HL-60 (cell line): ENCODE measurements at regions not wholly inside any gene's neighbourhood (a gene's known extent, or its start where the extent isn't known, plus 50 kb on each side); places are given as distances from the start of the nearest gene placed in this dataset.

ENCODE experiments used
- GABPA ChIP-seq: IDR thresholded peaks from 2 replicates; pipeline ENCODE4 v1.6.1; 2012; ENCODE audit warnings: low read depth
- POLR2AphosphoS5 ChIP-seq: IDR thresholded peaks from 2 replicates; pipeline ENCODE4 v1.6.1; 2012; ENCODE audit warnings: low read depth
- SPI1 ChIP-seq: IDR thresholded peaks from 2 replicates; pipeline ENCODE4 v1.6.1; 2012; ENCODE audit warnings: low read depth, mild to moderate bottlenecking, borderline replicate concordance
- TF ChIP-seq, protein P1 (sequence below): IDR thresholded peaks from one replicate; pipeline ENCODE4 v1.5.1; 2011; ENCODE audit warnings: low read length, control low read depth, inconsistent platforms; ENCODE audit not compliant: insufficient read depth
- TF ChIP-seq, protein P2 (sequence below): IDR thresholded peaks from 2 replicates; pipeline ENCODE4 v1.6.1; 2012; ENCODE audit warnings: low read depth; ENCODE audit not compliant: insufficient replicate concordance

GRCh38 chr11:27242591-27242990 lies 120.4 kb downstream of the CCDC34 start:
- TF ChIP-seq, protein P1, sequence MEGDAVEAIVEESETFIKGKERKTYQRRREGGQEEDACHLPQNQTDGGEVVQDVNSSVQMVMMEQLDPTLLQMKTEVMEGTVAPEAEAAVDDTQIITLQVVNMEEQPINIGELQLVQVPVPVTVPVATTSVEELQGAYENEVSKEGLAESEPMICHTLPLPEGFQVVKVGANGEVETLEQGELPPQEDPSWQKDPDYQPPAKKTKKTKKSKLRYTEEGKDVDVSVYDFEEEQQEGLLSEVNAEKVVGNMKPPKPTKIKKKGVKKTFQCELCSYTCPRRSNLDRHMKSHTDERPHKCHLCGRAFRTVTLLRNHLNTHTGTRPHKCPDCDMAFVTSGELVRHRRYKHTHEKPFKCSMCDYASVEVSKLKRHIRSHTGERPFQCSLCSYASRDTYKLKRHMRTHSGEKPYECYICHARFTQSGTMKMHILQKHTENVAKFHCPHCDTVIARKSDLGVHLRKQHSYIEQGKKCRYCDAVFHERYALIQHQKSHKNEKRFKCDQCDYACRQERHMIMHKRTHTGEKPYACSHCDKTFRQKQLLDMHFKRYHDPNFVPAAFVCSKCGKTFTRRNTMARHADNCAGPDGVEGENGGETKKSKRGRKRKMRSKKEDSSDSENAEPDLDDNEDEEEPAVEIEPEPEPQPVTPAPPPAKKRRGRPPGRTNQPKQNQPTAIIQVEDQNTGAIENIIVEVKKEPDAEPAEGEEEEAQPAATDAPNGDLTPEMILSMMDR, result no peak
- TF ChIP-seq POLR2AphosphoS5 (no peak), GABPA (no peak), SPI1 (no peak)
- TF ChIP-seq, protein P2, sequence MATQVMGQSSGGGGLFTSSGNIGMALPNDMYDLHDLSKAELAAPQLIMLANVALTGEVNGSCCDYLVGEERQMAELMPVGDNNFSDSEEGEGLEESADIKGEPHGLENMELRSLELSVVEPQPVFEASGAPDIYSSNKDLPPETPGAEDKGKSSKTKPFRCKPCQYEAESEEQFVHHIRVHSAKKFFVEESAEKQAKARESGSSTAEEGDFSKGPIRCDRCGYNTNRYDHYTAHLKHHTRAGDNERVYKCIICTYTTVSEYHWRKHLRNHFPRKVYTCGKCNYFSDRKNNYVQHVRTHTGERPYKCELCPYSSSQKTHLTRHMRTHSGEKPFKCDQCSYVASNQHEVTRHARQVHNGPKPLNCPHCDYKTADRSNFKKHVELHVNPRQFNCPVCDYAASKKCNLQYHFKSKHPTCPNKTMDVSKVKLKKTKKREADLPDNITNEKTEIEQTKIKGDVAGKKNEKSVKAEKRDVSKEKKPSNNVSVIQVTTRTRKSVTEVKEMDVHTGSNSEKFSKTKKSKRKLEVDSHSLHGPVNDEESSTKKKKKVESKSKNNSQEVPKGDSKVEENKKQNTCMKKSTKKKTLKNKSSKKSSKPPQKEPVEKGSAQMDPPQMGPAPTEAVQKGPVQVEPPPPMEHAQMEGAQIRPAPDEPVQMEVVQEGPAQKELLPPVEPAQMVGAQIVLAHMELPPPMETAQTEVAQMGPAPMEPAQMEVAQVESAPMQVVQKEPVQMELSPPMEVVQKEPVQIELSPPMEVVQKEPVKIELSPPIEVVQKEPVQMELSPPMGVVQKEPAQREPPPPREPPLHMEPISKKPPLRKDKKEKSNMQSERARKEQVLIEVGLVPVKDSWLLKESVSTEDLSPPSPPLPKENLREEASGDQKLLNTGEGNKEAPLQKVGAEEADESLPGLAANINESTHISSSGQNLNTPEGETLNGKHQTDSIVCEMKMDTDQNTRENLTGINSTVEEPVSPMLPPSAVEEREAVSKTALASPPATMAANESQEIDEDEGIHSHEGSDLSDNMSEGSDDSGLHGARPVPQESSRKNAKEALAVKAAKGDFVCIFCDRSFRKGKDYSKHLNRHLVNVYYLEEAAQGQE, result no peak
